ENCODE measurements at regions not wholly inside any gene's neighbourhood (a gene's known extent, or its start where the extent isn't known, plus 50 kb on each side); places are given as distances from the start of the nearest gene placed in this dataset.

GRCh38 chr7:43042302-43042701 is 70.1 kb upstream of the HECW1 start:
- Histone ChIP-seq H3K4me2 (no peak overlapping the region), H3K9me3 (peaks cover 5% of the 10 kb centered on the region; the same call in 1 of the 2 replicates), H3K9me2 (no peaks in the 10 kb centered on the region), H3K27ac (ENCODE audit: low read depth in 2 of 2, low read length in 1 of 2) (no peak overlapping the region), H3K27me3 (ENCODE audit: insufficient read depth) (no peaks in the 10 kb centered on the region; the same call in 1 of the 2 replicates), H3K36me3 (replicated peaks in 1 of 2; ENCODE audit: control insufficient read depth in 1 of 2, insufficient read depth in 2 of 2, low read length in 1 of 2) (no peaks in the 10 kb centered on the region), H3K4me1 (ENCODE audit: control insufficient read depth in 1 of 2, insufficient read depth in 2 of 2, low read depth in 1 of 2, low read length in 1 of 2) (peaks cover 0 to 10% of the 10 kb centered on the region in 2 experiments; a peak in 1 of 4 replicates), H4K20me1 (ENCODE audit: insufficient read depth) (no peaks in the 10 kb centered on the region), H3F3A (replicated peaks; ENCODE audit: insufficient read depth) (peaks cover 6% of the 10 kb centered on the region), H3K4me3 (ENCODE audit: low read depth in 2 of 2, low read length in 1 of 2) (no peak overlapping the region), H3K79me2 (ENCODE audit: insufficient read depth) (no peaks in the 10 kb centered on the region), H2AFZ (ENCODE audit: low read depth) (no peak overlapping the region), H3K9ac (no peak overlapping the region)
- no peak for DNase-seq
- TF ChIP-seq YY1 (IDR thresholded peaks at IDR 0.05; ENCODE audit: low read depth) = no peak
- TF ChIP-seq RFX5 (IDR thresholded peaks at IDR 0.05; ENCODE audit: low read length) = no peak
- TF ChIP-seq POLR2AphosphoS5 (IDR thresholded peaks at IDR 0.05; ENCODE audit: low read depth, low read length) = no peak
- TF ChIP-seq MEF2A (IDR thresholded peaks at IDR 0.05; ENCODE audit: borderline replicate concordance, low read depth) = no peak
- no peak for TF ChIP-seq USF1 (IDR thresholded peaks at IDR 0.05; ENCODE audit: borderline replicate concordance, low read depth)
- TF ChIP-seq REST (IDR thresholded peaks at IDR 0.05; ENCODE audit: low read depth, low read length) = no peak
- no peak for TF ChIP-seq MAX (IDR thresholded peaks at IDR 0.05; ENCODE audit: low read depth)
- no peak for TF ChIP-seq MXI1 (IDR thresholded peaks at IDR 0.05; ENCODE audit: low read depth, low read length)
- TF ChIP-seq FOXM1 (IDR thresholded peaks at IDR 0.05; ENCODE audit: low read depth) = no peak
- TF ChIP-seq CTCF (IDR thresholded peaks at IDR 0.05) = no peak
- TF ChIP-seq TEAD4 (IDR thresholded peaks at IDR 0.05; ENCODE audit: borderline replicate concordance, insufficient read depth) = no peak
- TF ChIP-seq FOXJ3 (CRISPR knock-in tag; IDR thresholded peaks at IDR 0.05) = no peak
- no peak for TF ChIP-seq RCOR1 (IDR thresholded peaks at IDR 0.05; ENCODE audit: low read length)
- TF ChIP-seq ELF1 (IDR thresholded peaks at IDR 0.05) = no peak
- no peak for TF ChIP-seq TAF1 (IDR thresholded peaks at IDR 0.05; ENCODE audit: borderline replicate concordance, low read depth, low read length)
- WGBS (ENCODE audit: low lambda C conversion rate) = 17% methylated on average over 3 of the region's 3 CpGs
- CTCF ChIA-PET = no interaction called here
- POLR2A ChIA-PET = no interaction called here
